Suprapubic skin (tissue), 4 donors: ENCODE measurements at regions not wholly inside any gene's neighbourhood (a gene's known extent, or its start where the extent isn't known, plus 50 kb on each side); places are given as distances from the start of the nearest gene placed in this dataset.

Experiments
- CTCF ChIP-seq, 2 donors: fragments of 200-600 bp in 1 of 2; fragments of 450-650 bp in 1 of 2; sonication (generic) in 1 of 2; IDR thresholded peaks; one replicate each; pipeline ENCODE4 v1.5.1; 2016 to 2019; ENCODE audit warnings: antibody characterized with exemption in 2 of 2, mild to moderate bottlenecking in 1 of 2, moderate library complexity in 1 of 2
- POLR2A ChIP-seq, 2 donors: fragments of 450-650 bp; IDR thresholded peaks; one replicate each; pipeline ENCODE4 v1.6.1; 2017; ENCODE audit warnings: antibody characterized with exemption in 2 of 2, mild to moderate bottlenecking in 2 of 2, moderate library complexity in 2 of 2
- POLR2AphosphoS5 ChIP-seq, 3 donors: sonication (generic); formaldehyde crosslinking; IDR thresholded peaks; one replicate each; pipeline ENCODE4 v1.6.1; 2017; ENCODE audit warnings: antibody characterized with exemption in 3 of 3

- TF ChIP-seq POLR2A (IDR thresholded peaks at IDR 0.05), result no peak
- no peak for TF ChIP-seq POLR2AphosphoS5 (IDR thresholded peaks at IDR 0.05)
- no peak for TF ChIP-seq CTCF (IDR thresholded peaks at IDR 0.05)
Measured at GRCh38 chr2:22893761-22894517, 491.0 kb upstream of the KLHL29 start.
